ENCODE measurements at regions not wholly inside any gene's neighbourhood (a gene's known extent, or its start where the extent isn't known, plus 50 kb on each side); places are given as distances from the start of the nearest gene placed in this dataset.

DNA sequence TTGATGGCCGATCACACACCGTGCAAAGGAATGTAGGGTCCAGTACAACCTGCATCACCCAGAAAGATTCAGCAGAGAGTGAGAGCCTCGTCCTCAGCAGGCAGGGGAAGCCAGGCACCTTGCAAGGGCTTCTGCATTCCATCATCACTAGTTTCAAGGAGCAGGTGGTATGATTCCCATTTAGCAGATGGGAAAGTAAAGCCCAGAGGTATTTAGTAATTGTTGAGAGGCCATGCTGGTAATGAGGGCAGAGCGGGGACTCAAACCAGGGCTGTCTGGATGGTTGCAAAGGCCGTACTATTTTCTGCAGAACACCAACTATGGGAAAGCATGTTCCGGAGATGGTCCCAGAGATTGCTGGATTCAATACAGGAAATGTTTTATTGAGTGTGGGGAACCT, 65.8 kb upstream of the MRTFB start:
- TF ChIP-seq, protein P1, sequence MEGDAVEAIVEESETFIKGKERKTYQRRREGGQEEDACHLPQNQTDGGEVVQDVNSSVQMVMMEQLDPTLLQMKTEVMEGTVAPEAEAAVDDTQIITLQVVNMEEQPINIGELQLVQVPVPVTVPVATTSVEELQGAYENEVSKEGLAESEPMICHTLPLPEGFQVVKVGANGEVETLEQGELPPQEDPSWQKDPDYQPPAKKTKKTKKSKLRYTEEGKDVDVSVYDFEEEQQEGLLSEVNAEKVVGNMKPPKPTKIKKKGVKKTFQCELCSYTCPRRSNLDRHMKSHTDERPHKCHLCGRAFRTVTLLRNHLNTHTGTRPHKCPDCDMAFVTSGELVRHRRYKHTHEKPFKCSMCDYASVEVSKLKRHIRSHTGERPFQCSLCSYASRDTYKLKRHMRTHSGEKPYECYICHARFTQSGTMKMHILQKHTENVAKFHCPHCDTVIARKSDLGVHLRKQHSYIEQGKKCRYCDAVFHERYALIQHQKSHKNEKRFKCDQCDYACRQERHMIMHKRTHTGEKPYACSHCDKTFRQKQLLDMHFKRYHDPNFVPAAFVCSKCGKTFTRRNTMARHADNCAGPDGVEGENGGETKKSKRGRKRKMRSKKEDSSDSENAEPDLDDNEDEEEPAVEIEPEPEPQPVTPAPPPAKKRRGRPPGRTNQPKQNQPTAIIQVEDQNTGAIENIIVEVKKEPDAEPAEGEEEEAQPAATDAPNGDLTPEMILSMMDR (IDR thresholded peaks at IDR 0.05), result no peak
- no peak for TF ChIP-seq POLR2A (IDR thresholded peaks at IDR 0.05)
